DND-41 (cell line): ENCODE measurements at regions not wholly inside any gene's neighbourhood (a gene's known extent, or its start where the extent isn't known, plus 50 kb on each side); places are given as distances from the start of the nearest gene placed in this dataset.

Source experiments
- CTCF ChIP-seq: IDR thresholded peaks from 2 replicates; pipeline ENCODE4 v1.5.1; 2012; ENCODE audit warnings: borderline replicate concordance, low read length, moderate library complexity, mild to moderate bottlenecking; ENCODE audit not compliant: poor library complexity, severe bottlenecking; ENCODE audit errors: extremely low read depth
- EZH2 ChIP-seq: IDR thresholded peaks from 3 replicates; pipeline ENCODE4 v1.6.1; 2012; ENCODE audit warnings: borderline replicate concordance, low read depth, mild to moderate bottlenecking, moderate library complexity, low read length, inconsistent platforms; ENCODE audit not compliant: severe bottlenecking

- TF ChIP-seq CTCF (no peak), EZH2 (no peak)
Observed at GRCh38 chr9:13806714-13807113, 507.2 kb downstream of the NFIB start.
